GM23338 (cell line): ENCODE measurements at regions not wholly inside any gene's neighbourhood (a gene's known extent, or its start where the extent isn't known, plus 50 kb on each side); places are given as distances from the start of the nearest gene placed in this dataset.

Experiments
- ATAC-seq: fragments of 200-7000 bp; cut with Tn5 transposase; 3 replicates; pipeline ENCODE4 v1.9.1; 2020
- DNase-seq: peaks from one replicate; pipeline ENCODE4 v3.0.0-alpha.2; 2015; ENCODE audit warnings: low spot score
- H2AFZ ChIP-seq: fragments of 200-600 bp; sonication (generic); 2 replicates; pipeline ENCODE4 v1.8.0; 2016; ENCODE audit warnings: antibody characterized with exemption, mild to moderate bottlenecking, moderate library complexity
- H3F3A ChIP-seq: fragments of 200-600 bp; sonication (generic); replicated peaks from 2 replicates; pipeline ENCODE4 v1.8.0; 2017; ENCODE audit warnings: antibody characterized with exemption, mixed run types, low read depth
- H3K27ac ChIP-seq: fragments of 200-600 bp; sonication (generic); 2 replicates; pipeline ENCODE4 v1.6.1; 2016; ENCODE audit warnings: low read depth
- H3K27me3 ChIP-seq: fragments of 200-600 bp; sonication (generic); 2 replicates; pipeline ENCODE4 v1.8.0; 2016; ENCODE audit warnings: mild to moderate bottlenecking, mixed run types, moderate library complexity; ENCODE audit not compliant: insufficient read depth
- H3K36me3 ChIP-seq: fragments of 200-600 bp; sonication (generic); 2 replicates; pipeline ENCODE4 v1.8.0; 2016; ENCODE audit warnings: mild to moderate bottlenecking; ENCODE audit not compliant: insufficient read depth
- H3K4me1 ChIP-seq: fragments of 200-600 bp; sonication (generic); 2 replicates; pipeline ENCODE4 v1.8.0; 2016; ENCODE audit warnings: mild to moderate bottlenecking, moderate library complexity; ENCODE audit not compliant: insufficient read depth
- H3K4me2 ChIP-seq: fragments of 200-600 bp; sonication (generic); 2 replicates; pipeline ENCODE4 v1.7.1; 2017; ENCODE audit warnings: mixed run types
- H3K4me3 ChIP-seq: fragments of 200-600 bp; sonication (generic); 2 replicates; pipeline ENCODE4 v1.6.1; 2016; ENCODE audit warnings: mixed run types
- H3K79me2 ChIP-seq: fragments of 200-600 bp; sonication (generic); replicated peaks from 2 replicates; pipeline ENCODE4 v1.8.0; 2017; ENCODE audit warnings: mild to moderate bottlenecking; ENCODE audit not compliant: insufficient read depth
- H3K9me2 ChIP-seq: fragments of 200-600 bp; sonication (generic); 2 replicates; pipeline ENCODE4 v1.8.0; 2017; ENCODE audit not compliant: insufficient read depth
- H4K20me1 ChIP-seq: fragments of 200-600 bp; sonication (generic); replicated peaks from 2 replicates; pipeline ENCODE4 v1.8.0; 2017; ENCODE audit warnings: mild to moderate bottlenecking; ENCODE audit not compliant: insufficient read depth
- H3K27ac Mint-ChIP-seq: 2 replicates; pipeline ENCODE4 v1.8.0; 2020; ENCODE audit warnings: inconsistent platforms, mild to moderate bottlenecking, moderate library complexity, mixed read lengths
- H3K27me3 Mint-ChIP-seq: 3 replicates; pipeline ENCODE4 v1.8.0; 2022; ENCODE audit warnings: low read depth, mild to moderate bottlenecking, moderate library complexity, mixed read lengths, inconsistent platforms; ENCODE audit not compliant: insufficient read depth, poor library complexity
- H3K36me3 Mint-ChIP-seq: 3 replicates; pipeline ENCODE4 v1.8.0; 2021; ENCODE audit warnings: low read depth, mild to moderate bottlenecking, inconsistent platforms, moderate library complexity, mixed read lengths
- H3K4me1 Mint-ChIP-seq: 3 replicates; pipeline ENCODE4 v1.8.0; 2020; ENCODE audit warnings: mild to moderate bottlenecking, inconsistent platforms, mixed read lengths
- H3K4me3 Mint-ChIP-seq: 3 replicates; pipeline ENCODE4 v1.8.0; 2021; ENCODE audit warnings: moderate library complexity, mild to moderate bottlenecking, inconsistent platforms, mixed read lengths
- H3K9me3 Mint-ChIP-seq: 3 replicates; pipeline ENCODE4 v1.8.0; 2020; ENCODE audit warnings: moderate library complexity, mild to moderate bottlenecking, inconsistent platforms, mixed read lengths
- CREB1 ChIP-seq: fragments of 250-450 bp; sonication (Bioruptor Pico); IDR thresholded peaks from 2 replicates; pipeline ENCODE4 v1.5.0; 2020; ENCODE audit warnings: low read depth, mild to moderate bottlenecking, moderate library complexity
- CTCF ChIP-seq, 2 experiments: fragments of 200-600 bp in 1 of 2; sonication (generic) in 1 of 2; conservative IDR thresholded peaks; 2 replicates each; pipeline versions ENCODE4 v1.5.1 to v1.6.1; 2016 to 2017; ENCODE audit warnings: antibody characterized with exemption in 2 of 2, low read depth in 2 of 2, mild to moderate bottlenecking in 2 of 2, moderate library complexity in 1 of 2
- ETS1 ChIP-seq: IDR thresholded peaks from 2 replicates; pipeline ENCODE4 v1.6.1; 2016; ENCODE audit warnings: antibody characterized with exemption
- EZH2 ChIP-seq: fragments of 200-600 bp; sonication (generic); IDR thresholded peaks from one replicate; pipeline ENCODE4 v1.8.0; 2017; ENCODE audit warnings: antibody characterized with exemption, mild to moderate bottlenecking, low read depth; ENCODE audit not compliant: unreplicated experiment
- EZH2phosphoT487 ChIP-seq: fragments of 200-600 bp; sonication (generic); IDR thresholded peaks from one replicate; pipeline ENCODE4 v1.8.1; 2018; ENCODE audit warnings: antibody characterized with exemption; ENCODE audit not compliant: unreplicated experiment
- JUNB ChIP-seq: IDR thresholded peaks from one replicate; pipeline ENCODE4 v1.6.1; 2016; ENCODE audit warnings: antibody characterized with exemption; ENCODE audit not compliant: unreplicated experiment
- NANOG ChIP-seq: IDR thresholded peaks from 2 replicates; pipeline ENCODE4 v1.6.1; 2016; ENCODE audit warnings: antibody characterized with exemption, borderline replicate concordance
- POLR2AphosphoS5 ChIP-seq: IDR thresholded peaks from 2 replicates; pipeline ENCODE4 v1.6.1; 2016; ENCODE audit warnings: antibody characterized with exemption, low read depth
- REST ChIP-seq: IDR thresholded peaks from one replicate; pipeline ENCODE4 v1.6.1; 2018; ENCODE audit warnings: antibody characterized with exemption; ENCODE audit not compliant: unreplicated experiment
- STAT1 ChIP-seq: IDR thresholded peaks from one replicate; pipeline ENCODE4 v1.6.1; 2016; ENCODE audit warnings: antibody characterized with exemption; ENCODE audit not compliant: unreplicated experiment
- ZNF114 ChIP-seq: fragments of 250-450 bp; sonication (Bioruptor Pico); IDR thresholded peaks from 2 replicates; pipeline ENCODE4 v1.5.0; 2020; ENCODE audit warnings: mild to moderate bottlenecking, moderate library complexity
- ZNF331 ChIP-seq: fragments of 250-450 bp; sonication (Bioruptor Pico); IDR thresholded peaks from 2 replicates; pipeline ENCODE4 v1.5.0; 2020; ENCODE audit warnings: low read depth, mild to moderate bottlenecking, moderate library complexity
- ZNF462 ChIP-seq: fragments of 250-450 bp; sonication (Bioruptor Pico); IDR thresholded peaks from 2 replicates; pipeline ENCODE4 v1.5.0; 2020; ENCODE audit warnings: mild to moderate bottlenecking, moderate library complexity

- ATAC-seq (no peak), DNase-seq (no peak)
- Mint-ChIP-seq H3K4me3 (no peak overlapping the region), H3K36me3 (peaks cover 6% of the 10 kb centered on the region; the same call in 1 of the 3 replicates), H3K27me3 (peaks cover 2% of the 10 kb centered on the region), H3K9me3 (peaks cover 4% of the 10 kb centered on the region; the same call in 2 of the 3 replicates), H3K4me1 (peaks cover 12% of the 10 kb centered on the region; the same call in 2 of the 3 replicates), H3K27ac (no peak overlapping the region)
- no peaks in the 10 kb centered on the region for H3K27me3 ChIP-seq
- no peaks in the 10 kb centered on the region for H3K79me2 ChIP-seq
- no peaks in the 10 kb centered on the region for H3K36me3 ChIP-seq
- no peak for TF ChIP-seq REST
- no peak for TF ChIP-seq CTCF (conservative IDR thresholded peaks at IDR 0.05; ENCODE audit: low read depth in 2 of 2)
- no peak for TF ChIP-seq STAT1
- no peak for TF ChIP-seq CREB1 (CRISPR knock-in tag)
- TF ChIP-seq ETS1, result no peak
- no peak for TF ChIP-seq ZNF331 (CRISPR knock-in tag)
- TF ChIP-seq JUNB, result no peak
- TF ChIP-seq EZH2phosphoT487, result no peak
- no peak for TF ChIP-seq POLR2AphosphoS5
- no peak for TF ChIP-seq EZH2
- no peak for TF ChIP-seq NANOG
- no peak for TF ChIP-seq ZNF114 (CRISPR knock-in tag)
- TF ChIP-seq ZNF462 (CRISPR knock-in tag), result no peak
- no peak overlapping the region for H3K27ac ChIP-seq
- H3K9me2 ChIP-seq, result peaks cover 22% of the 10 kb centered on the region
- H3K4me2 ChIP-seq, result no peak overlapping the region
- no peaks in the 10 kb centered on the region for H3F3A ChIP-seq
- H3K4me1 ChIP-seq, result peaks cover 13% of the 10 kb centered on the region
- no peak overlapping the region for H3K4me3 ChIP-seq
- no peaks in the 10 kb centered on the region for H4K20me1 ChIP-seq
- no peak overlapping the region for H2AFZ ChIP-seq
Observed at GRCh38 chr2:48817355-48817754, 61.8 kb upstream of the LHCGR start.
